AG09309 (cell line): ENCODE measurements at regions not wholly inside any gene's neighbourhood (a gene's known extent, or its start where the extent isn't known, plus 50 kb on each side); places are given as distances from the start of the nearest gene placed in this dataset.

Experiments used
- DNase-seq: peaks from one replicate; pipeline ENCODE4 v3.0.0-alpha.2; 2010; ENCODE audit warnings: low read depth
- H3K4me3 ChIP-seq: 2 replicates; pipeline ENCODE4 v1.5.1; 2011; ENCODE audit warnings: mild to moderate bottlenecking, low read depth, low read length, moderate library complexity; ENCODE audit not compliant: control insufficient read depth
- CTCF ChIP-seq: IDR thresholded peaks from 2 replicates; pipeline ENCODE4 v1.5.1; 2011; ENCODE audit warnings: mild to moderate bottlenecking, low read depth, low read length, inconsistent platforms; ENCODE audit not compliant: insufficient read depth, control insufficient read depth; ENCODE audit errors: missing control alignments

- DNase-seq: no peak
- TF ChIP-seq CTCF: no peak
- no peak overlapping the region for H3K4me3 ChIP-seq
These were observed 51.4 kb upstream of the IER3 start for GRCh38 chr6:30795549-30796293.
